ENCODE measurements at regions not wholly inside any gene's neighbourhood (a gene's known extent, or its start where the extent isn't known, plus 50 kb on each side); places are given as distances from the start of the nearest gene placed in this dataset.

DNA sequence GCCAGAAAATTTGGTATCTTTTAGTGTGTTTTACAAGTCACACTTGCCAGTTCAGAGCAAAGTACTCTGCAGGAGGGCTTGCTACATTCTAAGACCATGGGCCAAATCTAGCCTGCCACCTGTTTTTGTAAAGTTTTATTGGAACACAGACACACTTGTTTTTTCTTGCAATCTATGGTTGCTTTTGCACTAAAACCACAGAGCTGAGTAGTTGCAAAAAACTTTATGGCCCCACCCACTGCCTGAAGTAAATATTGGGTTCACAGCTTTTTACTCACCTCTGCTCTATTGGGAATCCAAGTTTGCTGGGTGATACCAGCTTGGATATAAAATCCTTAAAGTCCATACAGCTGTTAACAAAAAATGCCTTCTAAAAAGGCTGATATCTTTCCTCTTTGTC, 109.0 kb downstream of the ZFP64 start:
- BruUV-seq (replicated peaks) = no TSS peak
- intact Hi-C loops (cut with micrococcal nuclease; ENCODE audit: unreplicated experiment) = loop anchor here (1.0 kb wide), 1 partner anchor 443 kb away; no protein-coding TSS in a partner anchor
- TF ChIP-seq POLR2AphosphoS5 (IDR thresholded peaks at IDR 0.05; ENCODE audit: low read depth, low read length) (no peak), SIN3A (IDR thresholded peaks at IDR 0.05; ENCODE audit: borderline replicate concordance, insufficient read depth, low read depth, low read length) (no peak), TCF7L2 (IDR thresholded peaks at IDR 0.05; ENCODE audit: low read depth, low read length) (no peak)
- TF ChIP-seq, protein P1, sequence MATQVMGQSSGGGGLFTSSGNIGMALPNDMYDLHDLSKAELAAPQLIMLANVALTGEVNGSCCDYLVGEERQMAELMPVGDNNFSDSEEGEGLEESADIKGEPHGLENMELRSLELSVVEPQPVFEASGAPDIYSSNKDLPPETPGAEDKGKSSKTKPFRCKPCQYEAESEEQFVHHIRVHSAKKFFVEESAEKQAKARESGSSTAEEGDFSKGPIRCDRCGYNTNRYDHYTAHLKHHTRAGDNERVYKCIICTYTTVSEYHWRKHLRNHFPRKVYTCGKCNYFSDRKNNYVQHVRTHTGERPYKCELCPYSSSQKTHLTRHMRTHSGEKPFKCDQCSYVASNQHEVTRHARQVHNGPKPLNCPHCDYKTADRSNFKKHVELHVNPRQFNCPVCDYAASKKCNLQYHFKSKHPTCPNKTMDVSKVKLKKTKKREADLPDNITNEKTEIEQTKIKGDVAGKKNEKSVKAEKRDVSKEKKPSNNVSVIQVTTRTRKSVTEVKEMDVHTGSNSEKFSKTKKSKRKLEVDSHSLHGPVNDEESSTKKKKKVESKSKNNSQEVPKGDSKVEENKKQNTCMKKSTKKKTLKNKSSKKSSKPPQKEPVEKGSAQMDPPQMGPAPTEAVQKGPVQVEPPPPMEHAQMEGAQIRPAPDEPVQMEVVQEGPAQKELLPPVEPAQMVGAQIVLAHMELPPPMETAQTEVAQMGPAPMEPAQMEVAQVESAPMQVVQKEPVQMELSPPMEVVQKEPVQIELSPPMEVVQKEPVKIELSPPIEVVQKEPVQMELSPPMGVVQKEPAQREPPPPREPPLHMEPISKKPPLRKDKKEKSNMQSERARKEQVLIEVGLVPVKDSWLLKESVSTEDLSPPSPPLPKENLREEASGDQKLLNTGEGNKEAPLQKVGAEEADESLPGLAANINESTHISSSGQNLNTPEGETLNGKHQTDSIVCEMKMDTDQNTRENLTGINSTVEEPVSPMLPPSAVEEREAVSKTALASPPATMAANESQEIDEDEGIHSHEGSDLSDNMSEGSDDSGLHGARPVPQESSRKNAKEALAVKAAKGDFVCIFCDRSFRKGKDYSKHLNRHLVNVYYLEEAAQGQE (IDR thresholded peaks at IDR 0.05; ENCODE audit: insufficient read depth in 1 of 2, low read depth in 2 of 2, low read length in 1 of 2) = no peak
- TF ChIP-seq, protein P2, sequence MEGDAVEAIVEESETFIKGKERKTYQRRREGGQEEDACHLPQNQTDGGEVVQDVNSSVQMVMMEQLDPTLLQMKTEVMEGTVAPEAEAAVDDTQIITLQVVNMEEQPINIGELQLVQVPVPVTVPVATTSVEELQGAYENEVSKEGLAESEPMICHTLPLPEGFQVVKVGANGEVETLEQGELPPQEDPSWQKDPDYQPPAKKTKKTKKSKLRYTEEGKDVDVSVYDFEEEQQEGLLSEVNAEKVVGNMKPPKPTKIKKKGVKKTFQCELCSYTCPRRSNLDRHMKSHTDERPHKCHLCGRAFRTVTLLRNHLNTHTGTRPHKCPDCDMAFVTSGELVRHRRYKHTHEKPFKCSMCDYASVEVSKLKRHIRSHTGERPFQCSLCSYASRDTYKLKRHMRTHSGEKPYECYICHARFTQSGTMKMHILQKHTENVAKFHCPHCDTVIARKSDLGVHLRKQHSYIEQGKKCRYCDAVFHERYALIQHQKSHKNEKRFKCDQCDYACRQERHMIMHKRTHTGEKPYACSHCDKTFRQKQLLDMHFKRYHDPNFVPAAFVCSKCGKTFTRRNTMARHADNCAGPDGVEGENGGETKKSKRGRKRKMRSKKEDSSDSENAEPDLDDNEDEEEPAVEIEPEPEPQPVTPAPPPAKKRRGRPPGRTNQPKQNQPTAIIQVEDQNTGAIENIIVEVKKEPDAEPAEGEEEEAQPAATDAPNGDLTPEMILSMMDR (IDR thresholded peaks at IDR 0.05) = no peak
- no peaks in the 10 kb centered on the region for H3K36me3 ChIP-seq (ENCODE audit: control insufficient read depth, insufficient read depth, low read length)
- H3K27ac ChIP-seq (ENCODE audit: low read length) = no peak overlapping the region
- ChIA-PET POLR2A (no interaction called here), CTCF (interaction anchor here (0.5 kb wide), 1 partner anchor 418 kb away, joined by 5 read pairs; no protein-coding TSS in a partner anchor)
- in situ Hi-C loops (cut with HindIII; ENCODE audit: low pct_unique_long_range_greater_than_20kb, low sequenced_read_pairs) = no loop called here
- peaks cover 5% of the 10 kb centered on the region for H3K4me1 ChIP-seq (ENCODE audit: control insufficient read depth, insufficient read depth, low read length)
- no peaks in the 10 kb centered on the region for H3K27me3 ChIP-seq (ENCODE audit: control insufficient read depth, insufficient read depth, low read length)
- peaks cover 4% of the 10 kb centered on the region; the same call in 1 of the 2 replicates for H3K9me3 ChIP-seq (ENCODE audit: control insufficient read depth, insufficient read depth, low read depth, low read length)
- DNase-seq (ENCODE audit: low read depth, low spot score) (no peak), ATAC-seq (no peak)
- no peak overlapping the region for H3K4me3 ChIP-seq (ENCODE audit: low read depth in 2 of 2, low read length in 2 of 2)

- H3K27me3 ChIP-seq (ENCODE audit: control insufficient read depth, insufficient read depth, low read length) = no peaks in the 10 kb centered on the region
- no peak overlapping the region for H3K4me3 ChIP-seq (ENCODE audit: low read depth in 2 of 2, low read length in 2 of 2)
- no peak for ATAC-seq
- ChIA-PET CTCF (no interaction called here), POLR2A (no interaction called here)
- H3K9me3 ChIP-seq (ENCODE audit: control insufficient read depth, insufficient read depth, low read depth, low read length) = no peaks in the 10 kb centered on the region
- H3K36me3 ChIP-seq (ENCODE audit: control insufficient read depth, insufficient read depth, low read length) = no peaks in the 10 kb centered on the region
- in situ Hi-C loops (cut with HindIII; ENCODE audit: low pct_unique_long_range_greater_than_20kb, low sequenced_read_pairs) = no loop called here
- no peak for TF ChIP-seq POLR2AphosphoS5 (IDR thresholded peaks at IDR 0.05; ENCODE audit: low read depth, low read length)
- TF ChIP-seq SIN3A (IDR thresholded peaks at IDR 0.05; ENCODE audit: borderline replicate concordance, insufficient read depth, low read depth, low read length) = no peak
- no peak for TF ChIP-seq TCF7L2 (IDR thresholded peaks at IDR 0.05; ENCODE audit: low read depth, low read length)
- peaks cover 5% of the 10 kb centered on the region for H3K4me1 ChIP-seq (ENCODE audit: control insufficient read depth, insufficient read depth, low read length)
- no TSS peak for BruUV-seq (replicated peaks)
- no peak for DNase-seq (ENCODE audit: low read depth, low spot score)
- intact Hi-C loops (cut with micrococcal nuclease; ENCODE audit: unreplicated experiment) = no loop called here
- peak overlapping the region; percentile 41; the same call in 1 of the 2 replicates for H3K27ac ChIP-seq (ENCODE audit: low read length)
These were observed 109.8 kb downstream of the ZFP64 start for GRCh38 chr20:52081791-52082190.

GRCh38 chr20:52081066-52081465, 110.5 kb downstream of the ZFP64 start:
- peaks cover 8% of the 10 kb centered on the region for H3K4me1 ChIP-seq (ENCODE audit: control insufficient read depth, insufficient read depth, low read length)
- intact Hi-C loops (cut with micrococcal nuclease; ENCODE audit: unreplicated experiment) = no loop called here
- no peaks in the 10 kb centered on the region for H3K27me3 ChIP-seq (ENCODE audit: control insufficient read depth, insufficient read depth, low read length)
- TF ChIP-seq POLR2AphosphoS5 (IDR thresholded peaks at IDR 0.05; ENCODE audit: low read depth, low read length) (no peak), SIN3A (IDR thresholded peaks at IDR 0.05; ENCODE audit: borderline replicate concordance, insufficient read depth, low read depth, low read length) (no peak), TCF7L2 (IDR thresholded peaks at IDR 0.05; ENCODE audit: low read depth, low read length) (no peak)
- TF ChIP-seq, protein P2 (IDR thresholded peaks at IDR 0.05) = no peak
- TF ChIP-seq, protein P1 (IDR thresholded peaks at IDR 0.05; ENCODE audit: insufficient read depth in 1 of 2, low read depth in 2 of 2, low read length in 1 of 2) = no peak
- no peak overlapping the region for H3K27ac ChIP-seq (ENCODE audit: low read length)
- no peak overlapping the region for H3K4me3 ChIP-seq (ENCODE audit: low read depth in 2 of 2, low read length in 2 of 2)
- no peaks in the 10 kb centered on the region for H3K9me3 ChIP-seq (ENCODE audit: control insufficient read depth, insufficient read depth, low read depth, low read length)
- no peak for ATAC-seq
- in situ Hi-C loops (cut with HindIII; ENCODE audit: low pct_unique_long_range_greater_than_20kb, low sequenced_read_pairs) = no loop called here
- no peak for DNase-seq (ENCODE audit: low read depth, low spot score)
- H3K36me3 ChIP-seq (ENCODE audit: control insufficient read depth, insufficient read depth, low read length) = no peaks in the 10 kb centered on the region
- ChIA-PET POLR2A (no interaction called here), CTCF (no interaction called here)
- no TSS peak for BruUV-seq (replicated peaks)
